ENCODE measurements at regions not wholly inside any gene's neighbourhood (a gene's known extent, or its start where the extent isn't known, plus 50 kb on each side); places are given as distances from the start of the nearest gene placed in this dataset.

DNA sequence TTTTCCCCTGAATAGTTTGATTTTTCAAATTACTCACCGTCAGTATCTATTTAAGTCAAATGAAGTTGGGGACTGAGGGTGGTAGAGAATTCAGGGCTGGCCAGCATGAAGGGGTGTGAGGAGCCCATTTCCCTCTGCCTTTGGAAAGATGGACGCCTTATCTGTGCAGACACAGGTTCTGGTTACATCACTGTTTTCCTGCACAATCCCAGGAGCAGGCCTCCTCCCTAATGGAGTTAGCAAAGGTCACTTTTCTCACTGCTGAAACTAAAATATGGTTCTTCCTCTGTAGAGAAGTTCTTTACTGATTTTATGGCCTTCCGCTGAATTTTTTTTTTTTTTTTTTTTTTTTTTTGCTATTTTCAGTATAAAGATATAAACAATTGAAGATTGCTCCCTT lies 69.1 kb downstream of the FOXD1 start:
- H3K4me3 Mint-ChIP-seq (ENCODE audit: unreplicated experiment), result no peak overlapping the region
- TF ChIP-seq, protein P1, sequence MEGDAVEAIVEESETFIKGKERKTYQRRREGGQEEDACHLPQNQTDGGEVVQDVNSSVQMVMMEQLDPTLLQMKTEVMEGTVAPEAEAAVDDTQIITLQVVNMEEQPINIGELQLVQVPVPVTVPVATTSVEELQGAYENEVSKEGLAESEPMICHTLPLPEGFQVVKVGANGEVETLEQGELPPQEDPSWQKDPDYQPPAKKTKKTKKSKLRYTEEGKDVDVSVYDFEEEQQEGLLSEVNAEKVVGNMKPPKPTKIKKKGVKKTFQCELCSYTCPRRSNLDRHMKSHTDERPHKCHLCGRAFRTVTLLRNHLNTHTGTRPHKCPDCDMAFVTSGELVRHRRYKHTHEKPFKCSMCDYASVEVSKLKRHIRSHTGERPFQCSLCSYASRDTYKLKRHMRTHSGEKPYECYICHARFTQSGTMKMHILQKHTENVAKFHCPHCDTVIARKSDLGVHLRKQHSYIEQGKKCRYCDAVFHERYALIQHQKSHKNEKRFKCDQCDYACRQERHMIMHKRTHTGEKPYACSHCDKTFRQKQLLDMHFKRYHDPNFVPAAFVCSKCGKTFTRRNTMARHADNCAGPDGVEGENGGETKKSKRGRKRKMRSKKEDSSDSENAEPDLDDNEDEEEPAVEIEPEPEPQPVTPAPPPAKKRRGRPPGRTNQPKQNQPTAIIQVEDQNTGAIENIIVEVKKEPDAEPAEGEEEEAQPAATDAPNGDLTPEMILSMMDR (IDR thresholded peaks at IDR 0.05; ENCODE audit: unreplicated experiment), result no peak
- H3K27me3 Mint-ChIP-seq (ENCODE audit: unreplicated experiment), result peaks cover 2% of the 10 kb centered on the region
- no peaks in the 10 kb centered on the region for H3K9me3 Mint-ChIP-seq (ENCODE audit: unreplicated experiment)
- no peak for DNase-seq (ENCODE audit: low spot score)
- no peaks in the 10 kb centered on the region for H3K4me1 Mint-ChIP-seq (ENCODE audit: unreplicated experiment)
- H3K27ac Mint-ChIP-seq (ENCODE audit: unreplicated experiment), result no peak overlapping the region
- H3K36me3 Mint-ChIP-seq (ENCODE audit: low read depth, unreplicated experiment), result no peaks in the 10 kb centered on the region

DNA sequence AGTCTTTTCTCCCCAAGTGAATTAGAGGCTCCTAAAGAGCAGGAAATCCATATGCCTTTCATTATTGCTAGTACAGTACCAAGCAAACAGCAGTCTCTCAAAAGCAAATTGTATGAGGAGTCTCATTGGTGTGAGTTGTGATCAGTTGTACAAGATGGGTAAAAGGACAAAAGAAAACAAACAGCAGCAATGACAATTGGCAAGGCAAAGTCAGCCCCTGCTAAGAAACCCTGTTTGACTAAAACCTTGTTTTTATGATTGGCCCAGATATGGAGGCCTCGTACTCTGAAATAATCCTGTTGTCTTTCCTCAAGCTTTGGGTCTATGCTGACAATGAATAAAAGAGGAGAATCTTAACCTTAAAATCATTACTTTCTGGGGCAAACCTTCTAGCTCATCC lies 69.8 kb downstream of the FOXD1 start:
- no peak for DNase-seq (ENCODE audit: low spot score)

GRCh38 chr5:73378070-73378469 lies 70.5 kb downstream of the FOXD1 start:
- Mint-ChIP-seq H3K27me3 (ENCODE audit: unreplicated experiment) (peaks cover 2% of the 10 kb centered on the region), H3K36me3 (ENCODE audit: low read depth, unreplicated experiment) (no peaks in the 10 kb centered on the region), H3K27ac (ENCODE audit: unreplicated experiment) (no peak overlapping the region), H3K4me3 (ENCODE audit: unreplicated experiment) (no peak overlapping the region), H3K9me3 (ENCODE audit: unreplicated experiment) (no peaks in the 10 kb centered on the region), H3K4me1 (ENCODE audit: unreplicated experiment) (no peaks in the 10 kb centered on the region)
- TF ChIP-seq, protein P1 (IDR thresholded peaks at IDR 0.05; ENCODE audit: unreplicated experiment), result no peak
- DNase-seq (ENCODE audit: low spot score), result no peak

More for the DNA sequence above, 69.8 kb downstream of the FOXD1 start:
- no peak overlapping the region for H3K4me3 Mint-ChIP-seq (ENCODE audit: unreplicated experiment)
- TF ChIP-seq, protein P1 (IDR thresholded peaks at IDR 0.05; ENCODE audit: unreplicated experiment), result no peak
- no peaks in the 10 kb centered on the region for H3K36me3 Mint-ChIP-seq (ENCODE audit: low read depth, unreplicated experiment)
- peaks cover 2% of the 10 kb centered on the region for H3K27me3 Mint-ChIP-seq (ENCODE audit: unreplicated experiment)
- no peaks in the 10 kb centered on the region for H3K9me3 Mint-ChIP-seq (ENCODE audit: unreplicated experiment)
- no peak overlapping the region for H3K27ac Mint-ChIP-seq (ENCODE audit: unreplicated experiment)
- no peaks in the 10 kb centered on the region for H3K4me1 Mint-ChIP-seq (ENCODE audit: unreplicated experiment)

GRCh38 chr5:73376618-73377170 lies 71.9 kb downstream of the FOXD1 start:
- TF ChIP-seq, protein P1 (IDR thresholded peaks at IDR 0.05; ENCODE audit: unreplicated experiment), result no peak
- Mint-ChIP-seq H3K9me3 (ENCODE audit: unreplicated experiment) (no peaks in the 10 kb centered on the region), H3K36me3 (ENCODE audit: low read depth, unreplicated experiment) (no peaks in the 10 kb centered on the region), H3K27ac (ENCODE audit: unreplicated experiment) (no peak overlapping the region), H3K4me3 (ENCODE audit: unreplicated experiment) (no peak overlapping the region), H3K27me3 (ENCODE audit: unreplicated experiment) (peaks cover 2% of the 10 kb centered on the region), H3K4me1 (ENCODE audit: unreplicated experiment) (no peaks in the 10 kb centered on the region)
- DNase-seq (ENCODE audit: low spot score), result no peak

DNA sequence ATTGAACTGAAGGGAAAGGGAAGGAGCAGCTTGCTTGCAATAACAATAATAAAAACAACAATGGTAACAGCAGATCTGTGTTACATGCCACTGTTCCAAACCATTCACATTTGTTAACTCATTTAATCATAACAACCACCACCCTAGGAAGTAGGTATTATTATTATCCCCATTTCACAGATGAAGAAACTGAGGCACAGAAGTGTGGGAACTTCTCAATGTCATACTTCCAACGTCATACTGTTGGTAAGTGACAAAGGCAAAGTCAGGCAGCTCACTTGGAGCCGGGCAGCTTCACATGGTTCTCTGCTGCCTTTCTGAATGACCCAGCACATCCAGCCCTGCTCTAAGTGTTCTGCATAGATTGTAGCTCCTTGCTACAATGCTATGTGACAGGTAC lies 72.6 kb downstream of the FOXD1 start:
- Mint-ChIP-seq H3K27me3 (ENCODE audit: unreplicated experiment) (peaks cover 2% of the 10 kb centered on the region), H3K4me1 (ENCODE audit: unreplicated experiment) (no peaks in the 10 kb centered on the region), H3K36me3 (ENCODE audit: low read depth, unreplicated experiment) (no peaks in the 10 kb centered on the region), H3K4me3 (ENCODE audit: unreplicated experiment) (no peak overlapping the region), H3K9me3 (ENCODE audit: unreplicated experiment) (no peaks in the 10 kb centered on the region), H3K27ac (ENCODE audit: unreplicated experiment) (no peak overlapping the region)
- DNase-seq (ENCODE audit: low spot score), result no peak
- TF ChIP-seq, protein P1 (IDR thresholded peaks at IDR 0.05; ENCODE audit: unreplicated experiment), result no peak

All from endothelial cell (in vitro differentiated cells).